ENCODE measurements at regions not wholly inside any gene's neighbourhood (a gene's known extent, or its start where the extent isn't known, plus 50 kb on each side); places are given as distances from the start of the nearest gene placed in this dataset.
"Not testable (repeated sequence)": the region's sequence is repeated elsewhere in the genome, so short reads cannot be mapped to it uniquely, and the experiment has no call there.

- DNase-seq (ENCODE audit: extremely low spot score): no peak
- no peaks in the 10 kb centered on the region for H3K4me1 ChIP-seq (ENCODE audit: insufficient read depth)
- H3K4me3 ChIP-seq (ENCODE audit: low read depth, low read length): no peak overlapping the region
- 43% methylated on average over 6 of the region's 6 CpGs for WGBS
- H3K36me3 ChIP-seq (ENCODE audit: insufficient read depth): no peaks in the 10 kb centered on the region
- no peak overlapping the region for H3K27ac ChIP-seq (ENCODE audit: low read depth)
These were observed 401.5 kb upstream of the PIK3R1 start for GRCh38 chr5:67813877-67814539.

- WGBS: 89% methylated on average over 5 of the region's 5 CpGs
- Histone ChIP-seq H3K4me3 (ENCODE audit: low read depth, low read length) (no peak overlapping the region), H3K36me3 (ENCODE audit: insufficient read depth) (no peaks in the 10 kb centered on the region), H3K4me1 (ENCODE audit: insufficient read depth) (no peaks in the 10 kb centered on the region), H3K27ac (ENCODE audit: low read depth) (no peak overlapping the region)
- DNase-seq (ENCODE audit: extremely low spot score): no peak
These were observed 406.0 kb upstream of the PIK3R1 start for GRCh38 chr5:67809589-67809988.

- 94% methylated on average over 2 of the region's 2 CpGs for WGBS
- Histone ChIP-seq H3K36me3 (ENCODE audit: insufficient read depth) (no peaks in the 10 kb centered on the region), H3K4me3 (ENCODE audit: low read depth, low read length) (no peak overlapping the region), H3K27ac (ENCODE audit: low read depth) (no peak overlapping the region), H3K4me1 (ENCODE audit: insufficient read depth) (no peaks in the 10 kb centered on the region)
- DNase-seq (ENCODE audit: extremely low spot score): no peak
These were observed 407.2 kb upstream of the PIK3R1 start for GRCh38 chr5:67808340-67808739.

- 93% methylated on average over 1 of the region's 1 CpG for WGBS
- DNase-seq (ENCODE audit: extremely low spot score): no peak
- Histone ChIP-seq H3K36me3 (ENCODE audit: insufficient read depth) (no peaks in the 10 kb centered on the region), H3K27ac (ENCODE audit: low read depth) (no peak overlapping the region), H3K4me3 (ENCODE audit: low read depth, low read length) (no peak overlapping the region), H3K4me1 (ENCODE audit: insufficient read depth) (no peaks in the 10 kb centered on the region)
These were observed 408.1 kb upstream of the PIK3R1 start for GRCh38 chr5:67807439-67807888.

GRCh38 chr5:67806654-67807438 lies 408.7 kb upstream of the PIK3R1 start:
- no peak overlapping the region for H3K27ac ChIP-seq (ENCODE audit: low read depth)
- no peak for DNase-seq (ENCODE audit: extremely low spot score)
- H3K4me3 ChIP-seq (ENCODE audit: low read depth, low read length): no peak overlapping the region
- 98% methylated on average over 5 of the region's 5 CpGs for WGBS
- no peaks in the 10 kb centered on the region for H3K4me1 ChIP-seq (ENCODE audit: insufficient read depth)
- no peaks in the 10 kb centered on the region for H3K36me3 ChIP-seq (ENCODE audit: insufficient read depth)

GRCh38 chr5:67805666-67806348 lies 409.7 kb upstream of the PIK3R1 start:
- 93% methylated on average over 4 of the region's 4 CpGs for WGBS
- H3K4me1 ChIP-seq (ENCODE audit: insufficient read depth): no peaks in the 10 kb centered on the region

GRCh38 chr5:67802766-67803165 lies 412.8 kb upstream of the PIK3R1 start:
- H3K4me3 ChIP-seq (ENCODE audit: low read depth, low read length): no peak overlapping the region
- no peak overlapping the region for H3K27ac ChIP-seq (ENCODE audit: low read depth)
- DNase-seq (ENCODE audit: extremely low spot score): no peak
- 88% methylated on average over 2 of the region's 2 CpGs for WGBS
- H3K36me3 ChIP-seq (ENCODE audit: insufficient read depth): no peaks in the 10 kb centered on the region
- no peaks in the 10 kb centered on the region for H3K4me1 ChIP-seq (ENCODE audit: insufficient read depth)

More at GRCh38 chr5:67805666-67806348, 409.7 kb upstream of the PIK3R1 start:
- DNase-seq (ENCODE audit: extremely low spot score): no peak
- Histone ChIP-seq H3K27ac (ENCODE audit: low read depth) (no peak overlapping the region), H3K4me3 (ENCODE audit: low read depth, low read length) (no peak overlapping the region), H3K36me3 (ENCODE audit: insufficient read depth) (no peaks in the 10 kb centered on the region)

GRCh38 chr5:67799732-67800234 lies 415.8 kb upstream of the PIK3R1 start:
- H3K4me3 ChIP-seq (ENCODE audit: low read depth, low read length): no peak overlapping the region
- 80% methylated on average over 5 of the region's 5 CpGs for WGBS
- DNase-seq (ENCODE audit: extremely low spot score): no peak
- H3K27ac ChIP-seq (ENCODE audit: low read depth): no peak overlapping the region
- no peaks in the 10 kb centered on the region for H3K4me1 ChIP-seq (ENCODE audit: insufficient read depth)
- H3K36me3 ChIP-seq (ENCODE audit: insufficient read depth): no peaks in the 10 kb centered on the region

- 85% methylated on average over 5 of the region's 5 CpGs for WGBS
- not testable (repeated sequence) for H3K4me1 ChIP-seq (ENCODE audit: insufficient read depth); H3K36me3 ChIP-seq (ENCODE audit: insufficient read depth); H3K27ac ChIP-seq (ENCODE audit: low read depth); H3K4me3 ChIP-seq (ENCODE audit: low read depth, low read length); DNase-seq (ENCODE audit: extremely low spot score)
These were observed 417.1 kb upstream of the PIK3R1 start for GRCh38 chr5:67798470-67798869.

- Histone ChIP-seq H3K36me3 (ENCODE audit: insufficient read depth) (no peaks in the 10 kb centered on the region), H3K4me3 (ENCODE audit: low read depth, low read length) (no peak overlapping the region), H3K4me1 (ENCODE audit: insufficient read depth) (no peaks in the 10 kb centered on the region), H3K27ac (ENCODE audit: low read depth) (no peak overlapping the region)
- 85% methylated on average over 5 of the region's 5 CpGs for WGBS
- DNase-seq (ENCODE audit: extremely low spot score): no peak
These were observed 419.6 kb upstream of the PIK3R1 start for GRCh38 chr5:67795781-67796477.

- no peak for DNase-seq (ENCODE audit: extremely low spot score)
- 97% methylated on average over 2 of the region's 2 CpGs for WGBS
- Histone ChIP-seq H3K36me3 (ENCODE audit: insufficient read depth) (no peaks in the 10 kb centered on the region), H3K27ac (ENCODE audit: low read depth) (no peak overlapping the region), H3K4me1 (ENCODE audit: insufficient read depth) (no peaks in the 10 kb centered on the region), H3K4me3 (ENCODE audit: low read depth, low read length) (no peak overlapping the region)
These were observed 421.6 kb upstream of the PIK3R1 start for GRCh38 chr5:67793966-67794365.

- Histone ChIP-seq H3K36me3 (ENCODE audit: insufficient read depth) (no peaks in the 10 kb centered on the region), H3K4me1 (ENCODE audit: insufficient read depth) (no peaks in the 10 kb centered on the region), H3K4me3 (ENCODE audit: low read depth, low read length) (no peak overlapping the region), H3K27ac (ENCODE audit: low read depth) (no peak overlapping the region)
- WGBS: 65% methylated on average over 1 of the region's 1 CpG
- DNase-seq (ENCODE audit: extremely low spot score): no peak
These were observed 422.1 kb upstream of the PIK3R1 start for GRCh38 chr5:67793418-67793817.

GRCh38 chr5:67792891-67793290 lies 422.7 kb upstream of the PIK3R1 start:
- Histone ChIP-seq H3K4me3 (ENCODE audit: low read depth, low read length) (no peak overlapping the region), H3K4me1 (ENCODE audit: insufficient read depth) (no peaks in the 10 kb centered on the region), H3K27ac (ENCODE audit: low read depth) (no peak overlapping the region), H3K36me3 (ENCODE audit: insufficient read depth) (no peaks in the 10 kb centered on the region)
- no peak for DNase-seq (ENCODE audit: extremely low spot score)
- WGBS: 80% methylated on average over 3 of the region's 3 CpGs

Data from urinary bladder (tissue), 3 donors.